ENCODE measurements at regions not wholly inside any gene's neighbourhood (a gene's known extent, or its start where the extent isn't known, plus 50 kb on each side); places are given as distances from the start of the nearest gene placed in this dataset.
A peak's percentile ranks its signal among the peaks of the same experiment; 100 is the strongest.

GRCh38 chr7:21353388-21353780, 74.5 kb upstream of the SP4 start:
- H3K36me3 Mint-ChIP-seq (ENCODE audit: insufficient read depth): no peaks in the 10 kb centered on the region
- peaks cover 57% of the 10 kb centered on the region for H3K4me1 Mint-ChIP-seq (ENCODE audit: low read depth)
- ATAC-seq: no peak
- peak overlapping the region; percentile 44 for H3K4me3 Mint-ChIP-seq
- no peaks in the 10 kb centered on the region for H3K27me3 Mint-ChIP-seq (ENCODE audit: low read depth)
- DNase-seq: no peak
- H3K9me3 Mint-ChIP-seq: no peaks in the 10 kb centered on the region

- DNase-seq (no peak), ATAC-seq (no peak)
- no peak overlapping the region for H3K4me3 Mint-ChIP-seq
- H3K9me3 Mint-ChIP-seq: no peaks in the 10 kb centered on the region
- peaks cover 64% of the 10 kb centered on the region for H3K4me1 Mint-ChIP-seq (ENCODE audit: low read depth)
- H3K36me3 Mint-ChIP-seq (ENCODE audit: insufficient read depth): no peaks in the 10 kb centered on the region
- no peaks in the 10 kb centered on the region for H3K27me3 Mint-ChIP-seq (ENCODE audit: low read depth)
Measured at GRCh38 chr7:21354284-21354683, 73.6 kb upstream of the SP4 start.

- H3K4me3 Mint-ChIP-seq: peak overlapping the region; percentile 22
- no peaks in the 10 kb centered on the region for H3K9me3 Mint-ChIP-seq
- DNase-seq (no peak), ATAC-seq (peak; percentile 80 to 85)
- H3K27me3 Mint-ChIP-seq (ENCODE audit: low read depth): no peaks in the 10 kb centered on the region
- peaks cover 74% of the 10 kb centered on the region for H3K4me1 Mint-ChIP-seq (ENCODE audit: low read depth)
- no peaks in the 10 kb centered on the region for H3K36me3 Mint-ChIP-seq (ENCODE audit: insufficient read depth)
Measured at GRCh38 chr7:21355406-21355874, 72.4 kb upstream of the SP4 start.

GRCh38 chr7:21356616-21357015, 71.3 kb upstream of the SP4 start:
- ATAC-seq (no peak), DNase-seq (no peak)
- peaks cover 83% of the 10 kb centered on the region for H3K4me1 Mint-ChIP-seq (ENCODE audit: low read depth)
- no peaks in the 10 kb centered on the region for H3K36me3 Mint-ChIP-seq (ENCODE audit: insufficient read depth)
- H3K9me3 Mint-ChIP-seq: no peaks in the 10 kb centered on the region
- H3K27me3 Mint-ChIP-seq (ENCODE audit: low read depth): no peaks in the 10 kb centered on the region
- no peak overlapping the region for H3K4me3 Mint-ChIP-seq

- Mint-ChIP-seq H3K4me1 (ENCODE audit: low read depth) (peaks cover 86% of the 10 kb centered on the region), H3K4me3 (no peak overlapping the region), H3K9me3 (no peaks in the 10 kb centered on the region), H3K36me3 (ENCODE audit: insufficient read depth) (no peaks in the 10 kb centered on the region), H3K27me3 (ENCODE audit: low read depth) (no peaks in the 10 kb centered on the region)
- DNase-seq (no peak), ATAC-seq (no peak)
Measured at GRCh38 chr7:21357151-21358097, 70.5 kb upstream of the SP4 start.

- ATAC-seq (no peak), DNase-seq (no peak)
- Mint-ChIP-seq H3K4me3 (no peak overlapping the region), H3K36me3 (ENCODE audit: insufficient read depth) (no peaks in the 10 kb centered on the region), H3K4me1 (ENCODE audit: low read depth) (peaks cover 74% of the 10 kb centered on the region), H3K27me3 (ENCODE audit: low read depth) (no peaks in the 10 kb centered on the region), H3K9me3 (no peaks in the 10 kb centered on the region)
Measured at GRCh38 chr7:21358648-21359047, 69.2 kb upstream of the SP4 start.

GRCh38 chr7:21359163-21359562, 68.7 kb upstream of the SP4 start:
- Mint-ChIP-seq H3K4me1 (ENCODE audit: low read depth) (peaks cover 71% of the 10 kb centered on the region), H3K4me3 (no peak overlapping the region), H3K36me3 (ENCODE audit: insufficient read depth) (no peaks in the 10 kb centered on the region), H3K9me3 (no peaks in the 10 kb centered on the region), H3K27me3 (ENCODE audit: low read depth) (no peaks in the 10 kb centered on the region)
- DNase-seq: no peak
- ATAC-seq: no peak

GRCh38 chr7:21361413-21362125, 66.3 kb upstream of the SP4 start:
- H3K4me3 Mint-ChIP-seq: no peak overlapping the region
- no peak for ATAC-seq
- DNase-seq: no peak
- no peaks in the 10 kb centered on the region for H3K36me3 Mint-ChIP-seq (ENCODE audit: insufficient read depth)
- H3K9me3 Mint-ChIP-seq: no peaks in the 10 kb centered on the region
- no peaks in the 10 kb centered on the region for H3K27me3 Mint-ChIP-seq (ENCODE audit: low read depth)
- H3K4me1 Mint-ChIP-seq (ENCODE audit: low read depth): peaks cover 62% of the 10 kb centered on the region

- peaks cover 38% of the 10 kb centered on the region for H3K4me1 Mint-ChIP-seq (ENCODE audit: low read depth)
- H3K4me3 Mint-ChIP-seq: no peak overlapping the region
- ATAC-seq (peak; percentile 85), DNase-seq (no peak)
- no peaks in the 10 kb centered on the region for H3K36me3 Mint-ChIP-seq (ENCODE audit: insufficient read depth)
- H3K27me3 Mint-ChIP-seq (ENCODE audit: low read depth): no peaks in the 10 kb centered on the region
- no peaks in the 10 kb centered on the region for H3K9me3 Mint-ChIP-seq
Measured at GRCh38 chr7:21364801-21365271, 63.0 kb upstream of the SP4 start.

GRCh38 chr7:21365866-21366624, 61.8 kb upstream of the SP4 start:
- ATAC-seq: no peak
- Mint-ChIP-seq H3K36me3 (ENCODE audit: insufficient read depth) (no peaks in the 10 kb centered on the region), H3K4me3 (no peak overlapping the region), H3K4me1 (ENCODE audit: low read depth) (peaks cover 31% of the 10 kb centered on the region), H3K27me3 (ENCODE audit: low read depth) (no peaks in the 10 kb centered on the region), H3K9me3 (no peaks in the 10 kb centered on the region)
- DNase-seq: no peak

- ATAC-seq: no peak
- Mint-ChIP-seq H3K4me1 (ENCODE audit: low read depth) (peaks cover 21% of the 10 kb centered on the region), H3K4me3 (no peak overlapping the region), H3K27me3 (ENCODE audit: low read depth) (no peaks in the 10 kb centered on the region), H3K36me3 (ENCODE audit: insufficient read depth) (no peaks in the 10 kb centered on the region), H3K9me3 (no peaks in the 10 kb centered on the region)
- DNase-seq: no peak
Measured at GRCh38 chr7:21367081-21367480, 60.8 kb upstream of the SP4 start.

- Mint-ChIP-seq H3K4me1 (ENCODE audit: low read depth) (peaks cover 17% of the 10 kb centered on the region), H3K36me3 (ENCODE audit: insufficient read depth) (no peaks in the 10 kb centered on the region), H3K9me3 (no peaks in the 10 kb centered on the region), H3K27me3 (ENCODE audit: low read depth) (no peaks in the 10 kb centered on the region), H3K4me3 (no peak overlapping the region)
- DNase-seq: no peak
- no peak for ATAC-seq
Measured at GRCh38 chr7:21367537-21367936, 60.3 kb upstream of the SP4 start.

- ATAC-seq (no peak), DNase-seq (no peak)
- no peak overlapping the region for H3K4me3 Mint-ChIP-seq
- no peaks in the 10 kb centered on the region for H3K9me3 Mint-ChIP-seq
- H3K36me3 Mint-ChIP-seq (ENCODE audit: insufficient read depth): no peaks in the 10 kb centered on the region
- peaks cover 17% of the 10 kb centered on the region for H3K4me1 Mint-ChIP-seq (ENCODE audit: low read depth)
- H3K27me3 Mint-ChIP-seq (ENCODE audit: low read depth): no peaks in the 10 kb centered on the region
Measured at GRCh38 chr7:21368317-21368716, 59.6 kb upstream of the SP4 start.

- peak in 1 of 2 donors; percentile 18 for ATAC-seq
- H3K9me3 Mint-ChIP-seq: no peaks in the 10 kb centered on the region
- no peak overlapping the region for H3K4me3 Mint-ChIP-seq
- no peaks in the 10 kb centered on the region for H3K27me3 Mint-ChIP-seq (ENCODE audit: low read depth)
- no peak for DNase-seq
- no peaks in the 10 kb centered on the region for H3K36me3 Mint-ChIP-seq (ENCODE audit: insufficient read depth)
- H3K4me1 Mint-ChIP-seq (ENCODE audit: low read depth): peaks cover 9% of the 10 kb centered on the region
Measured at GRCh38 chr7:21370283-21370982, 57.5 kb upstream of the SP4 start.

Measured in activated T-cell treated with anti-CD3 and anti-CD28 coated beads, Interleukin-2, amount 50 U/mL, for 4 hours (primary cell).